Astrocyte of the cerebellum (primary cell): ENCODE measurements at regions not wholly inside any gene's neighbourhood (a gene's known extent, or its start where the extent isn't known, plus 50 kb on each side); places are given as distances from the start of the nearest gene placed in this dataset.
"Not testable (repeated sequence)": the region's sequence is repeated elsewhere in the genome, so short reads cannot be mapped to it uniquely, and the experiment has no call there.

Source experiments
- DNase-seq: peaks from one replicate; pipeline ENCODE4 v3.0.0-alpha.2; 2011; ENCODE audit warnings: low read depth
- H3K4me3 ChIP-seq: 2 replicates; pipeline ENCODE4 v1.5.1; 2011; ENCODE audit warnings: mild to moderate bottlenecking, low read depth, low read length, moderate library complexity
- in situ Hi-C: cut with HindIII; loops from 2 replicates; pipeline ENCODE4 v1.10.0; 2017; ENCODE audit warnings: low sequenced_read_pairs
- TF ChIP-seq, protein P1 (sequence below): IDR thresholded peaks from 2 replicates; pipeline ENCODE4 v1.5.1; 2012; ENCODE audit warnings: low read length, low read depth, moderate library complexity, mild to moderate bottlenecking; ENCODE audit errors: missing control alignments

DNA sequence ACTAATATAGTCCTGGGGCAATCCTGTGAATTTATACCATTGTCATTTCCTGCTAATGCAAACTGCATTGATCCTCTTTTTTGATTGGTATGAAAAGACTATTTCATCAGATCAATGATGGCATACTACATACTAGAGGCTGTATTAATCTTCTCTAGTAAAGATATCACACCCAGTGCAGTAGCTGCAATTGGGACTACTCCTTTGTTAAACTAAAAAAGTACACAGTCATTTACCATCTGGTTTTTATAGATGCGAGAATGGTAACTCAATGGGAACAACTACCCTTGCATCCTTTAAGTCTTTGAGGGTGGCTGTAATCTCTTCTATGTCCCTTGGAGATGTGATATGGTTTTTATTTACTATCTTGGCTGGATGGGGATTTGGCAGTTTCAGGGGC lies 80.2 kb upstream of the STK38L start:
- no peak for DNase-seq
- in situ Hi-C loops: no loop called here

DNA sequence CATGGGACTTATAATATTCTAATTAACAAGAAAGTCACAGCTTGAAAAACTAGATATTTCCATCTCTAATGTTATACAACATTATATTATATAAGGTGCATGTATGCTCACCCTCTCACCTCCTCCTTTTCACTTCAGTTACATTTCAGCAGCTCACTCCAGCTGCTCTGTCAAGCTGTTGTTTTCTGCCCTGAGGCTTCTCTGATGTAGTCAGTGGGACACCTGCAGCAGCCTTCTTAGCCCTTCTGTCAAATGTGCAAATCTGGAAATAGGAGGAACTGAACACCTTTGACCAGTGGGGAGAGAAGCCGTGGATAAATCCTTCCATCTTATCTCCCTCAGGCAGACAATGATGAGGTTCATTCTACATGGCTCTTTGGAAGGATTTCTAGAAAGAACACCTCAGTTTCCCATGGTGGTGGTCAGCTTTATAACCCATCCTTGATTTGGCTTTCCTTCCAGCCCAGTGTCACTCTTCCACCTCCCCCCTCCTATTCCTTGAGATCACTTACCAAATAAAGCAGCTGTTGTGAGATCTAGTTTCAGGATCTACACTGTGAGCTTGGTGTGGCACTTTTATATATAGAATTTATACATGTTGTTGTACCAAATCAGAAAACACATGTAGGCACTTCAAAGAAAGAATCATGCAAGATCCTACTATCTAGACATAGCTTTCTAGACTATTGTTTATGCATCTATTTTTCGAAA lies 79.6 kb upstream of the STK38L start:
- TF ChIP-seq, protein P1, sequence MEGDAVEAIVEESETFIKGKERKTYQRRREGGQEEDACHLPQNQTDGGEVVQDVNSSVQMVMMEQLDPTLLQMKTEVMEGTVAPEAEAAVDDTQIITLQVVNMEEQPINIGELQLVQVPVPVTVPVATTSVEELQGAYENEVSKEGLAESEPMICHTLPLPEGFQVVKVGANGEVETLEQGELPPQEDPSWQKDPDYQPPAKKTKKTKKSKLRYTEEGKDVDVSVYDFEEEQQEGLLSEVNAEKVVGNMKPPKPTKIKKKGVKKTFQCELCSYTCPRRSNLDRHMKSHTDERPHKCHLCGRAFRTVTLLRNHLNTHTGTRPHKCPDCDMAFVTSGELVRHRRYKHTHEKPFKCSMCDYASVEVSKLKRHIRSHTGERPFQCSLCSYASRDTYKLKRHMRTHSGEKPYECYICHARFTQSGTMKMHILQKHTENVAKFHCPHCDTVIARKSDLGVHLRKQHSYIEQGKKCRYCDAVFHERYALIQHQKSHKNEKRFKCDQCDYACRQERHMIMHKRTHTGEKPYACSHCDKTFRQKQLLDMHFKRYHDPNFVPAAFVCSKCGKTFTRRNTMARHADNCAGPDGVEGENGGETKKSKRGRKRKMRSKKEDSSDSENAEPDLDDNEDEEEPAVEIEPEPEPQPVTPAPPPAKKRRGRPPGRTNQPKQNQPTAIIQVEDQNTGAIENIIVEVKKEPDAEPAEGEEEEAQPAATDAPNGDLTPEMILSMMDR: no peak
- no peak for DNase-seq
- in situ Hi-C loops: no loop called here
- no peak overlapping the region for H3K4me3 ChIP-seq

More for the DNA sequence above, 80.2 kb upstream of the STK38L start:
- TF ChIP-seq, protein P1: no peak
- H3K4me3 ChIP-seq: no peak overlapping the region

DNA sequence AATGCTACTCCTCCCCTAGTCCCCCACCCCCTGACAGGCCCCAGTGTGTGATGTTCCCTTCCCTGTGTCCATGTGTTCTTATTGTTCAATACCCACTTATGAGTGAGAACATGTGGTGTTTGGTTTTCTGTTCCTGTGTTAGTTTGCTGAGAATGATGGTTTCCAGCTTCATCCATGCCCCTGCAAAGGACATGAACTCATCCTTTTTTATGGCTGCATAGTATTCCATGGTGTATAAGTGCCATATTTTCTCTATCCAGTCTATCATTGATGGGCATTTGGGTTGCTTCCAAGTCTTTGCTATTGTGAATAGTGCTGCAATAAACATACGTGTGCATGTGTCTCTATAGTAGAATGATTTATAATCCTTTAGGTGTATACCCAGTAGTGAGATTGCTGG lies 78.1 kb upstream of the STK38L start:
- DNase-seq, in situ Hi-C loops, H3K4me3 ChIP-seq: not testable (repeated sequence)

DNA sequence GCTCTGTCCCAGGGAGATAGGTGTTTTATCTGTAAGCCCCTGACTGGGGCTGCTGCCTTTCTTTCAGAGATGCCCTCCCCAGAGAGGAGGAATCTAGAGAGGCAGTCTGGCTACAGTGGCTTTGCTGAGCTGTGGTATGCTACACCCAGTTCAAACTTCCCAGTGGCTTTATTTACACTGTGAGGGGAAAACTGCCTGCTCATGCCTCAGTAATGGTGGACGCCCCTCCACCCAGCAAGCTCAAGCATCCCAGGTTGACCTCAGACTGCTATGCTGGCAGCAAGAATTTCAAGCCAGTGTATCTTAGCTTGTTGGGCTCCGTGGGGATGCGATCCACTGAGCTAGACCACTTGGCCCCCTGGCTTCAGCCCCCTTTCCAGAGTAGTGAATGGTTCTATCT lies 72.6 kb upstream of the STK38L start:
- DNase-seq, H3K4me3 ChIP-seq, in situ Hi-C loops: not testable (repeated sequence)

DNA sequence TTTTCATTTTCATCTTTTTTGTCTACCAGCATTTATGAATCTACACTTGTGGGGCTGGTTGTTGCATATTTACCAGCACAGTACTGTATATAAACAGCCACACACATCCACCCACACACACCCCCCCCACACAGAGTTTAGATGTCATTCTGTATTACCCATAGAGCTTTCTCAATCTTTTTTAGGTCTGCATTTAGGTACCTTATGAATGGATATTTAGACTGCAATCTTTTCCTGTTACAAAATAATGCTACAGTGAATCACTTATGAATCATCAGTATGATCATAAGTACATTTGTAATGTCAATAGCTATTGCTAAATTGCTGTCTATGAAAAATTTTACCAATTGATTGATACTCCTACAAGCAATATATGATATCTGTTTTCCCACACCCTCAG lies 67.3 kb upstream of the STK38L start:
- no peak overlapping the region for H3K4me3 ChIP-seq
- DNase-seq: no peak
- in situ Hi-C loops: no loop called here
- TF ChIP-seq, protein P1: no peak

DNA sequence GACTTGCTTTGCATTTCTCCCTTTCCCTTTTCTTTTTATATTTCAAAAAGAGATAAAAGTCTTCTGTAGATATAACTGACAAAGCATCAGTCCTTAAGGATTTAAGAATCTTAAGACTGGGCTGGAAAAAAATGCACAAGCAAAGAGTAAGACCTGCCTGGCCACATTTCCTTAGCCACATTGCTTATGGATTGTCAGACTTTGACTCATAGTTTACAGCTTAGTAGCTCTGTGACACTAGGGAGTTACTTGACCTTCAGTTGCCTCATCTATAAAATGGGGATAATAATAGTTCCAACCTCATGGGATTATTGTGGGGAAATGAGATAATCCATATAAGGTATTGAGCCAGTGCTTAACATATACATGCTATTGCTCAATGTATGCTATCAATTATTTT lies 66.4 kb upstream of the STK38L start:
- H3K4me3 ChIP-seq: no peak overlapping the region
- no peak for DNase-seq
- in situ Hi-C loops: no loop called here
- TF ChIP-seq, protein P1: no peak

DNA sequence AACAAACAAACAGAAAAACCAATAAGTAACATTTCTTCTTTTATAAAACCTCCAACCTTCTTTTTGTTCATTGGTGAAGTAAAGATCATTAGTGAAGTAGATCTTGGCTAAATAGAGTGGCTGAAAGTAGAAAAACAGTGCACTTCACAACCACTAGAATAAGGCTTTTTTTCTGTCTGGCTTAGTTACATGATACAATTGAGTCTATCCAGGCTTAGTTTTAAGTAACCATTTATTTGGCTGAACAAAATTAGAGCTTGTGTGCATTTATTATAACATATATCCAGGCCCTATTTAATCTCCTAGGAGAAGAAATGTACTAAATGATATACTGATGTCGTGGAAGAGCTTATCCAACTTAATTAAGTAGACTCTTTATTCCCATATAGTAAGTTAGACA lies 65.8 kb upstream of the STK38L start:
- H3K4me3 ChIP-seq: no peak overlapping the region
- in situ Hi-C loops: no loop called here
- no peak for DNase-seq
- TF ChIP-seq, protein P1: no peak
